NT2/D1 (cell line): ENCODE measurements at regions not wholly inside any gene's neighbourhood (a gene's known extent, or its start where the extent isn't known, plus 50 kb on each side); places are given as distances from the start of the nearest gene placed in this dataset.

Experiments used
- DNase-seq: peaks from one replicate; pipeline ENCODE4 v3.0.0-alpha.2; 2011; ENCODE audit warnings: low read depth, low spot score
- H3K27me3 ChIP-seq: 2 replicates; pipeline ENCODE4 v1.6.0; 2011; ENCODE audit warnings: mild to moderate bottlenecking; ENCODE audit not compliant: insufficient read length, insufficient read depth
- H3K36me3 ChIP-seq: 2 replicates; pipeline ENCODE4 v1.6.1; 2011; ENCODE audit warnings: mild to moderate bottlenecking, low read length, mixed read lengths; ENCODE audit not compliant: insufficient read depth, insufficient read length
- H3K4me1 ChIP-seq: 2 replicates; pipeline ENCODE4 v1.5.1; 2011; ENCODE audit not compliant: insufficient read depth, insufficient read length
- H3K4me3 ChIP-seq: 2 replicates; pipeline ENCODE4 v1.5.1; 2011; ENCODE audit warnings: low read depth; ENCODE audit not compliant: insufficient read length
- H3K9ac ChIP-seq: 2 replicates; pipeline ENCODE4 v1.6.0; 2011; ENCODE audit warnings: low read depth; ENCODE audit not compliant: insufficient read length
- H3K9me3 ChIP-seq: 2 replicates; pipeline ENCODE4 v1.5.1; 2011; ENCODE audit warnings: mild to moderate bottlenecking, low read length; ENCODE audit not compliant: insufficient read depth
- SUZ12 ChIP-seq: IDR thresholded peaks from 2 replicates; pipeline ENCODE4 v1.6.1; 2011; ENCODE audit not compliant: insufficient read length, insufficient read depth; ENCODE audit errors: extremely low read depth
- YY1 ChIP-seq: IDR thresholded peaks from 2 replicates; pipeline ENCODE4 v1.6.1; 2011; ENCODE audit not compliant: insufficient read length, insufficient read depth
- ZNF274 ChIP-seq: IDR thresholded peaks from 2 replicates; pipeline ENCODE4 v1.6.1; 2011; ENCODE audit warnings: mild to moderate bottlenecking, low read depth, low read length

GRCh38 chr12:20030826-20031225 lies 337.5 kb upstream of the PDE3A start:
- no peak for DNase-seq
- Histone ChIP-seq H3K9me3 (no peaks in the 10 kb centered on the region), H3K27me3 (no peaks in the 10 kb centered on the region), H3K4me3 (no peak overlapping the region), H3K4me1 (no peaks in the 10 kb centered on the region), H3K36me3 (no peaks in the 10 kb centered on the region), H3K9ac (no peak overlapping the region)
- TF ChIP-seq SUZ12 (no peak), ZNF274 (no peak), YY1 (no peak)

GRCh38 chr12:20039562-20039961 lies 328.8 kb upstream of the PDE3A start:
- Histone ChIP-seq H3K4me1 (no peaks in the 10 kb centered on the region), H3K36me3 (no peaks in the 10 kb centered on the region), H3K4me3 (no peak overlapping the region), H3K27me3 (no peaks in the 10 kb centered on the region), H3K9ac (no peak overlapping the region), H3K9me3 (no peaks in the 10 kb centered on the region)
- no peak for TF ChIP-seq SUZ12
- no peak for DNase-seq

- no peaks in the 10 kb centered on the region for H3K4me1 ChIP-seq
- DNase-seq = no peak
- H3K9me3 ChIP-seq = no peaks in the 10 kb centered on the region
- no peaks in the 10 kb centered on the region for H3K27me3 ChIP-seq
- H3K36me3 ChIP-seq = no peaks in the 10 kb centered on the region
- no peak overlapping the region for H3K4me3 ChIP-seq
- no peak overlapping the region for H3K9ac ChIP-seq
- TF ChIP-seq ZNF274 (no peak), SUZ12 (no peak), YY1 (no peak)
These were observed 328.2 kb upstream of the PDE3A start for GRCh38 chr12:20040184-20040583.

GRCh38 chr12:20040831-20041230 lies 327.5 kb upstream of the PDE3A start:
- H3K9me3 ChIP-seq = no peaks in the 10 kb centered on the region
- H3K27me3 ChIP-seq = no peaks in the 10 kb centered on the region
- H3K9ac ChIP-seq = no peak overlapping the region
- TF ChIP-seq YY1 (no peak), SUZ12 (no peak), ZNF274 (no peak)
- no peak for DNase-seq
- no peak overlapping the region for H3K4me3 ChIP-seq
- no peaks in the 10 kb centered on the region for H3K36me3 ChIP-seq
- no peaks in the 10 kb centered on the region for H3K4me1 ChIP-seq

- Histone ChIP-seq H3K4me1 (no peaks in the 10 kb centered on the region), H3K9me3 (no peaks in the 10 kb centered on the region), H3K4me3 (no peak overlapping the region), H3K36me3 (no peaks in the 10 kb centered on the region), H3K9ac (no peak overlapping the region), H3K27me3 (no peaks in the 10 kb centered on the region)
- TF ChIP-seq ZNF274 = no peak
- no peak for TF ChIP-seq SUZ12
- no peak for TF ChIP-seq YY1
- DNase-seq = no peak
These were observed 324.0 kb upstream of the PDE3A start for GRCh38 chr12:20044351-20044750.

- Histone ChIP-seq H3K9ac (no peak overlapping the region), H3K9me3 (no peaks in the 10 kb centered on the region), H3K4me1 (no peaks in the 10 kb centered on the region), H3K36me3 (no peaks in the 10 kb centered on the region), H3K4me3 (no peak overlapping the region), H3K27me3 (no peaks in the 10 kb centered on the region)
- no peak for DNase-seq
- no peak for TF ChIP-seq SUZ12
- TF ChIP-seq YY1 = no peak
- TF ChIP-seq ZNF274 = no peak
These were observed 323.5 kb upstream of the PDE3A start for GRCh38 chr12:20044846-20045245.

GRCh38 chr12:20047901-20048300 lies 320.4 kb upstream of the PDE3A start:
- no peak for TF ChIP-seq YY1
- no peak for TF ChIP-seq SUZ12
- no peak for TF ChIP-seq ZNF274
- H3K36me3 ChIP-seq = no peaks in the 10 kb centered on the region
- H3K9me3 ChIP-seq = no peaks in the 10 kb centered on the region
- no peak for DNase-seq
- H3K4me1 ChIP-seq = no peaks in the 10 kb centered on the region
- no peak overlapping the region for H3K4me3 ChIP-seq
- H3K9ac ChIP-seq = no peak overlapping the region
- H3K27me3 ChIP-seq = no peaks in the 10 kb centered on the region

GRCh38 chr12:20050221-20050620 lies 318.1 kb upstream of the PDE3A start:
- Histone ChIP-seq H3K9me3 (no peaks in the 10 kb centered on the region), H3K36me3 (no peaks in the 10 kb centered on the region), H3K9ac (no peak overlapping the region), H3K27me3 (no peaks in the 10 kb centered on the region), H3K4me3 (no peak overlapping the region), H3K4me1 (no peaks in the 10 kb centered on the region)
- TF ChIP-seq ZNF274 = no peak
- no peak for TF ChIP-seq SUZ12
- TF ChIP-seq YY1 = no peak
- no peak for DNase-seq
